ENCODE measurements at regions not wholly inside any gene's neighbourhood (a gene's known extent, or its start where the extent isn't known, plus 50 kb on each side); places are given as distances from the start of the nearest gene placed in this dataset.

DNA sequence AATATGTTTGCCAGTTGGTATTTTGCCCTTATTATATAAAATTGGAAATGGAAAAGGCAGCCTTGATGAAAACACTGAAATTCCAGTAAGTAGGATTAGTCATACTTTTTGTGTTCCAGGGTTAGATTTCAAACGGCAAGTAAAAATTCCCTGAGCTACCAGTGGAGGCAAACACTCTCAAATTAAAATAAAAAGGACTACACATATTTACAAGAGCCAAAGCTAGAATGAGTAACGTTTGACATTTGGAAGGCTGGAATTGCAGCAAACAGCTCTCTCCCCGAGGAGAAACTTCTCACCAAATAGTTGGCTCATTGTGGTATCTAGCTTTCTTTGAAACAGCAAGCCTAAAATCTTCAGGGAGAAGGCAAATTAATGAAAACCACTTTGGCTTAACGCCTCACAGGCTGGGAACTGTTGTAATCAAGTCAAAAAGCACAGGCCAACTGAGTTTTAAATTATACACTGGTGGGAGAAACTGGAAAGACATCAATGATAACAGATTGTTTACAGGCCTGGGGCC lies 288.4 kb downstream of the SNX13 start:
- no peak for TF ChIP-seq POLR2A (IDR thresholded peaks at IDR 0.05)
- TF ChIP-seq, protein P1, sequence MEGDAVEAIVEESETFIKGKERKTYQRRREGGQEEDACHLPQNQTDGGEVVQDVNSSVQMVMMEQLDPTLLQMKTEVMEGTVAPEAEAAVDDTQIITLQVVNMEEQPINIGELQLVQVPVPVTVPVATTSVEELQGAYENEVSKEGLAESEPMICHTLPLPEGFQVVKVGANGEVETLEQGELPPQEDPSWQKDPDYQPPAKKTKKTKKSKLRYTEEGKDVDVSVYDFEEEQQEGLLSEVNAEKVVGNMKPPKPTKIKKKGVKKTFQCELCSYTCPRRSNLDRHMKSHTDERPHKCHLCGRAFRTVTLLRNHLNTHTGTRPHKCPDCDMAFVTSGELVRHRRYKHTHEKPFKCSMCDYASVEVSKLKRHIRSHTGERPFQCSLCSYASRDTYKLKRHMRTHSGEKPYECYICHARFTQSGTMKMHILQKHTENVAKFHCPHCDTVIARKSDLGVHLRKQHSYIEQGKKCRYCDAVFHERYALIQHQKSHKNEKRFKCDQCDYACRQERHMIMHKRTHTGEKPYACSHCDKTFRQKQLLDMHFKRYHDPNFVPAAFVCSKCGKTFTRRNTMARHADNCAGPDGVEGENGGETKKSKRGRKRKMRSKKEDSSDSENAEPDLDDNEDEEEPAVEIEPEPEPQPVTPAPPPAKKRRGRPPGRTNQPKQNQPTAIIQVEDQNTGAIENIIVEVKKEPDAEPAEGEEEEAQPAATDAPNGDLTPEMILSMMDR (IDR thresholded peaks at IDR 0.05): peak in 3 of 7 experiments; percentile 14 to 21 (median 17)
